ENCODE measurements at regions not wholly inside any gene's neighbourhood (a gene's known extent, or its start where the extent isn't known, plus 50 kb on each side); places are given as distances from the start of the nearest gene placed in this dataset.

GRCh38 chr17:56099649-56100048 is 53.6 kb upstream of the ANKFN1 start (continued):
- TF ChIP-seq BCLAF1 (IDR thresholded peaks at IDR 0.05) (no peak), SPI1 (IDR thresholded peaks at IDR 0.05; ENCODE audit: borderline replicate concordance, insufficient read depth, low read depth, low read length) (no peak), PRDM15 (CRISPR knock-in tag; IDR thresholded peaks at IDR 0.05) (no peak), HDAC6 (IDR thresholded peaks at IDR 0.05; ENCODE audit: unreplicated experiment) (no peak), RFX5 (IDR thresholded peaks at IDR 0.05; ENCODE audit: low read depth, low read length) (no peak)
- TF ChIP-seq, protein P1, sequence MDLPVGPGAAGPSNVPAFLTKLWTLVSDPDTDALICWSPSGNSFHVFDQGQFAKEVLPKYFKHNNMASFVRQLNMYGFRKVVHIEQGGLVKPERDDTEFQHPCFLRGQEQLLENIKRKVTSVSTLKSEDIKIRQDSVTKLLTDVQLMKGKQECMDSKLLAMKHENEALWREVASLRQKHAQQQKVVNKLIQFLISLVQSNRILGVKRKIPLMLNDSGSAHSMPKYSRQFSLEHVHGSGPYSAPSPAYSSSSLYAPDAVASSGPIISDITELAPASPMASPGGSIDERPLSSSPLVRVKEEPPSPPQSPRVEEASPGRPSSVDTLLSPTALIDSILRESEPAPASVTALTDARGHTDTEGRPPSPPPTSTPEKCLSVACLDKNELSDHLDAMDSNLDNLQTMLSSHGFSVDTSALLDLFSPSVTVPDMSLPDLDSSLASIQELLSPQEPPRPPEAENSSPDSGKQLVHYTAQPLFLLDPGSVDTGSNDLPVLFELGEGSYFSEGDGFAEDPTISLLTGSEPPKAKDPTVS (IDR thresholded peaks at IDR 0.05; ENCODE audit: low read depth, low read length) = no peak
